Bronchial epithelial cell (primary cell): ENCODE measurements at regions not wholly inside any gene's neighbourhood (a gene's known extent, or its start where the extent isn't known, plus 50 kb on each side); places are given as distances from the start of the nearest gene placed in this dataset.

ENCODE experiments used
- DNase-seq: peaks from one replicate; pipeline ENCODE4 v3.0.0-alpha.2; 2010; ENCODE audit warnings: low read depth
- FAIRE-seq: peaks from 2 replicates; lab custom pipeline; 2011; peaks lifted over from hg19 to GRCh38; lab: Jason Lieb, UNC
- H3K27me3 ChIP-seq: 2 replicates; pipeline ENCODE4 v1.5.1; 2011; ENCODE audit warnings: low read length; ENCODE audit not compliant: control insufficient read depth, insufficient read depth
- H3K36me3 ChIP-seq: 2 replicates; pipeline ENCODE4 v1.5.1; 2011; ENCODE audit warnings: low read length; ENCODE audit not compliant: control insufficient read depth, insufficient read depth
- H3K4me3 ChIP-seq: 2 replicates; pipeline ENCODE4 v1.5.1; 2011; ENCODE audit warnings: mild to moderate bottlenecking, low read depth, low read length, control low read depth
- CTCF ChIP-seq: IDR thresholded peaks from 2 replicates; pipeline ENCODE4 v1.5.1; 2011; ENCODE audit warnings: mild to moderate bottlenecking, moderate library complexity, low read length, control low read depth, inconsistent platforms; ENCODE audit not compliant: insufficient read depth, severe bottlenecking

GRCh38 chr15:47213883-47214282 is 503.4 kb upstream of the SEMA6D start:
- TF ChIP-seq CTCF: no peak
- FAIRE-seq: no peak

GRCh38 chr15:47218295-47218694 is 499.0 kb upstream of the SEMA6D start:
- no peak overlapping the region for H3K4me3 ChIP-seq
- DNase-seq (peak; percentile 7), FAIRE-seq (no peak)
- H3K27me3 ChIP-seq: no peaks in the 10 kb centered on the region
- H3K36me3 ChIP-seq: no peaks in the 10 kb centered on the region
- no peak for TF ChIP-seq CTCF

More at GRCh38 chr15:47213883-47214282, 503.4 kb upstream of the SEMA6D start:
- H3K36me3 ChIP-seq: no peaks in the 10 kb centered on the region
- no peak for DNase-seq
- H3K4me3 ChIP-seq: no peak overlapping the region
- H3K27me3 ChIP-seq: no peaks in the 10 kb centered on the region

- DNase-seq (no peak), FAIRE-seq (no peak)
- H3K36me3 ChIP-seq: no peaks in the 10 kb centered on the region
- TF ChIP-seq CTCF: no peak
- no peaks in the 10 kb centered on the region for H3K27me3 ChIP-seq
- no peak overlapping the region for H3K4me3 ChIP-seq
Measured at GRCh38 chr15:47244361-47244760, 472.9 kb upstream of the SEMA6D start.

- peak; percentile 37 for DNase-seq
- TF ChIP-seq CTCF: no peak
- H3K36me3 ChIP-seq: no peaks in the 10 kb centered on the region
- no peak overlapping the region for H3K4me3 ChIP-seq
- FAIRE-seq: peak; percentile 79
- H3K27me3 ChIP-seq: no peaks in the 10 kb centered on the region
Measured at GRCh38 chr15:47246317-47246716, 471.0 kb upstream of the SEMA6D start.

GRCh38 chr15:47258521-47258920 is 458.8 kb upstream of the SEMA6D start:
- H3K36me3 ChIP-seq: no peaks in the 10 kb centered on the region
- no peak for DNase-seq
- FAIRE-seq: no peak
- no peak overlapping the region for H3K4me3 ChIP-seq
- TF ChIP-seq CTCF: no peak
- no peaks in the 10 kb centered on the region for H3K27me3 ChIP-seq

GRCh38 chr15:47265686-47266085 is 451.6 kb upstream of the SEMA6D start:
- H3K4me3 ChIP-seq: no peak overlapping the region
- no peaks in the 10 kb centered on the region for H3K36me3 ChIP-seq
- FAIRE-seq (no peak), DNase-seq (no peak)
- no peaks in the 10 kb centered on the region for H3K27me3 ChIP-seq
- no peak for TF ChIP-seq CTCF
